ENCODE measurements at regions not wholly inside any gene's neighbourhood (a gene's known extent, or its start where the extent isn't known, plus 50 kb on each side); places are given as distances from the start of the nearest gene placed in this dataset.

GRCh38 chr3:145854499-145854898, 306.5 kb downstream of the PLOD2 start:
- no peak for ATAC-seq

GRCh38 chr3:145857956-145858355, 303.0 kb downstream of the PLOD2 start:
- DNase-seq (no peak), ATAC-seq (no peak)
- Histone ChIP-seq H3K27ac (no peak overlapping the region), H3K4me1 (no peaks in the 10 kb centered on the region), H3K9me3 (no peaks in the 10 kb centered on the region), H3K4me3 (no peak overlapping the region), H3K36me3 (no peaks in the 10 kb centered on the region), H3K27me3 (no peaks in the 10 kb centered on the region)
- intact Hi-C loops (cut with DNase I) = no loop called here
- TF ChIP-seq CTCF (IDR thresholded peaks at IDR 0.05) = no peak

More at GRCh38 chr3:145854499-145854898, 306.5 kb downstream of the PLOD2 start:
- Histone ChIP-seq H3K36me3 (no peaks in the 10 kb centered on the region), H3K27ac (no peak overlapping the region), H3K27me3 (no peaks in the 10 kb centered on the region), H3K4me3 (no peak overlapping the region), H3K9me3 (no peaks in the 10 kb centered on the region), H3K4me1 (no peaks in the 10 kb centered on the region)
- TF ChIP-seq CTCF (IDR thresholded peaks at IDR 0.05) = no peak
- no peak for DNase-seq
- intact Hi-C loops (cut with DNase I) = no loop called here

GRCh38 chr3:145864336-145864735, 296.6 kb downstream of the PLOD2 start:
- H3K4me1 ChIP-seq = no peaks in the 10 kb centered on the region
- H3K9me3 ChIP-seq = no peaks in the 10 kb centered on the region
- DNase-seq = no peak
- H3K36me3 ChIP-seq = no peaks in the 10 kb centered on the region
- intact Hi-C loops (cut with DNase I) = no loop called here
- no peak for ATAC-seq
- H3K4me3 ChIP-seq = no peak overlapping the region
- no peaks in the 10 kb centered on the region for H3K27me3 ChIP-seq
- no peak overlapping the region for H3K27ac ChIP-seq
- TF ChIP-seq CTCF (IDR thresholded peaks at IDR 0.05) = no peak

GRCh38 chr3:145865399-145866018, 295.5 kb downstream of the PLOD2 start:
- Histone ChIP-seq H3K27ac (no peak overlapping the region), H3K27me3 (no peaks in the 10 kb centered on the region), H3K9me3 (no peaks in the 10 kb centered on the region), H3K4me3 (no peak overlapping the region), H3K4me1 (no peaks in the 10 kb centered on the region), H3K36me3 (no peaks in the 10 kb centered on the region)
- intact Hi-C loops (cut with DNase I) = no loop called here
- no peak for TF ChIP-seq CTCF (IDR thresholded peaks at IDR 0.05)
- peak in 1 of 4 donors; percentile 24 for DNase-seq
- ATAC-seq = no peak

- Histone ChIP-seq H3K27ac (no peak overlapping the region), H3K27me3 (no peaks in the 10 kb centered on the region), H3K9me3 (peaks cover 0 to 2% of the 10 kb centered on the region in 2 donors), H3K4me1 (no peaks in the 10 kb centered on the region), H3K36me3 (no peaks in the 10 kb centered on the region), H3K4me3 (no peak overlapping the region)
- no peak for TF ChIP-seq CTCF (IDR thresholded peaks at IDR 0.05)
- intact Hi-C loops (cut with DNase I) = no loop called here
- DNase-seq (no peak), ATAC-seq (no peak)
These were observed 291.0 kb downstream of the PLOD2 start for GRCh38 chr3:145869958-145870357.

Data from left lung (tissue), 4 donors.